HG02852 (cell line): ENCODE measurements at regions not wholly inside any gene's neighbourhood (a gene's known extent, or its start where the extent isn't known, plus 50 kb on each side); places are given as distances from the start of the nearest gene placed in this dataset.

Source experiments
- ATAC-seq: cut with Tn5 transposase; IDR thresholded peaks from one replicate; pipeline ENCODE4 v1.9.1; 2021; ENCODE audit warnings: mild to moderate bottlenecking, moderate library complexity; ENCODE audit not compliant: unreplicated experiment

- no peak for ATAC-seq
These were observed 203.8 kb upstream of the SYT4 start for GRCh38 chr18:43481069-43481468.

GRCh38 chr18:43482136-43482535, 204.8 kb upstream of the SYT4 start:
- no peak for ATAC-seq

GRCh38 chr18:43482600-43482999, 205.3 kb upstream of the SYT4 start:
- no peak for ATAC-seq

- ATAC-seq = no peak
These were observed 207.4 kb upstream of the SYT4 start for GRCh38 chr18:43484710-43485109.

GRCh38 chr18:43485545-43485963, 208.3 kb upstream of the SYT4 start:
- no peak for ATAC-seq

GRCh38 chr18:43486462-43486861, 209.2 kb upstream of the SYT4 start:
- ATAC-seq = no peak

- no peak for ATAC-seq
These were observed 223.8 kb upstream of the SYT4 start for GRCh38 chr18:43501099-43501498.

- ATAC-seq = no peak
These were observed 229.6 kb upstream of the SYT4 start for GRCh38 chr18:43506935-43507334.

GRCh38 chr18:43507842-43508481, 230.7 kb upstream of the SYT4 start:
- ATAC-seq = no peak

- no peak for ATAC-seq
These were observed 237.5 kb upstream of the SYT4 start for GRCh38 chr18:43514747-43515146.

GRCh38 chr18:43515481-43515880, 238.2 kb upstream of the SYT4 start:
- ATAC-seq = no peak

GRCh38 chr18:43524260-43524659, 247.0 kb upstream of the SYT4 start:
- no peak for ATAC-seq

- no peak for ATAC-seq
These were observed 247.9 kb upstream of the SYT4 start for GRCh38 chr18:43525169-43525568.

GRCh38 chr18:43526426-43527145, 249.3 kb upstream of the SYT4 start:
- no peak for ATAC-seq

GRCh38 chr18:43531438-43531837, 254.1 kb upstream of the SYT4 start:
- ATAC-seq = no peak

GRCh38 chr18:43533371-43533770, 256.1 kb upstream of the SYT4 start:
- ATAC-seq = no peak

- ATAC-seq = no peak
These were observed 257.2 kb upstream of the SYT4 start for GRCh38 chr18:43534511-43534910.

GRCh38 chr18:43539862-43540261, 262.6 kb upstream of the SYT4 start:
- ATAC-seq = no peak

- no peak for ATAC-seq
These were observed 264.7 kb upstream of the SYT4 start for GRCh38 chr18:43542016-43542415.

- no peak for ATAC-seq
These were observed 265.9 kb upstream of the SYT4 start for GRCh38 chr18:43543236-43543635.

GRCh38 chr18:43547456-43547855, 270.2 kb upstream of the SYT4 start:
- ATAC-seq = no peak

GRCh38 chr18:43559507-43559906, 282.2 kb upstream of the SYT4 start:
- no peak for ATAC-seq

- ATAC-seq = peak; percentile 61
These were observed 286.5 kb upstream of the SYT4 start for GRCh38 chr18:43563780-43564179.
